K562 (cell line): ENCODE measurements at regions not wholly inside any gene's neighbourhood (a gene's known extent, or its start where the extent isn't known, plus 50 kb on each side); places are given as distances from the start of the nearest gene placed in this dataset.

Experiments used
- ATAC-seq: fragments of 200-7000 bp; cut with Tn5 transposase; 3 replicates; pipeline ENCODE4 v1.9.1; 2020; ENCODE audit warnings: moderate library complexity
- BruUV-seq: library from RNA; stranded (reverse); fragments of 400-500 nt; replicated peaks from 2 replicates; lab custom pipeline; 2021; lab: Mats Ljungman, UMichigan
- CTCF ChIA-PET: fragments of 300-600 bp; formaldehyde crosslinking; extraction: SDS; loops from one replicate; lab custom pipeline; 2021; ENCODE audit warnings: low intra/inter-chr PET ratio; lab: Yijun Ruan, JAX
- POLR2A ChIA-PET: fragments of 300-600, 350-650 bp; sonication (Branson Sonifier 250); formaldehyde crosslinking; extraction: SDS; loops from one replicate; lab custom pipeline; 2021; ENCODE audit warnings: antibody characterized with exemption, inconsistent platforms; lab: Yijun Ruan, JAX
- DNase-seq, 4 experiments: peaks; one replicate each; pipeline versions ENCODE4 v3.0.0 to v3.0.0-alpha.2; 2011 to 2018; ENCODE audit warnings: low spot score in 3 of 4, mixed read lengths in 3 of 4; ENCODE audit errors: extremely low read depth in 1 of 4
- FAIRE-seq: peaks from 2 replicates; lab custom pipeline; 2011; peaks lifted over from hg19 to GRCh38; lab: Jason Lieb, UNC
- H2AFZ ChIP-seq: 2 replicates; pipeline ENCODE4 v1.6.0; 2011; ENCODE audit warnings: low read depth, low read length, control low read depth, inconsistent platforms
- H3K27ac ChIP-seq: fragments of 200-600 bp; 3 replicates; pipeline ENCODE4 v1.8.0; 2011; ENCODE audit warnings: low read depth, mild to moderate bottlenecking, control low read depth, inconsistent platforms, low read length, moderate library complexity, mixed read lengths; ENCODE audit errors: extremely low read depth
- H3K27me3 ChIP-seq, 2 experiments: fragments of 300-600 bp in 1 of 2; 2 replicates in 1 of 2; 3 replicates in 1 of 2; pipeline versions ENCODE4 v1.6.0 to v1.8.0; 2011; ENCODE audit warnings: inconsistent platforms in 2 of 2, low read length in 2 of 2, mild to moderate bottlenecking in 1 of 2, mixed read lengths in 1 of 2, moderate library complexity in 1 of 2; ENCODE audit not compliant: control insufficient read depth in 2 of 2, insufficient read depth in 2 of 2
- H3K36me3 ChIP-seq: fragments of 300-600 bp; 3 replicates; pipeline ENCODE4 v1.8.0; 2011; ENCODE audit warnings: mild to moderate bottlenecking, low read length, inconsistent platforms; ENCODE audit not compliant: control insufficient read depth, insufficient read depth
- H3K4me1 ChIP-seq, 2 experiments: fragments of 200-600 bp in 1 of 2; replicated peaks in 1 of 2; 2 replicates in 1 of 2; 3 replicates in 1 of 2; pipeline versions ENCODE4 v1.5.1 to v1.8.0; 2011; ENCODE audit warnings: inconsistent platforms in 2 of 2, low read length in 2 of 2, mild to moderate bottlenecking in 1 of 2, mixed read lengths in 1 of 2, moderate library complexity in 1 of 2; ENCODE audit not compliant: control insufficient read depth in 2 of 2, insufficient read depth in 2 of 2
- H3K4me2 ChIP-seq: 2 replicates; pipeline ENCODE4 v1.6.1; 2011; ENCODE audit warnings: low read length, control low read depth, inconsistent platforms, mixed read lengths; ENCODE audit not compliant: insufficient read depth
- H3K4me3 ChIP-seq: fragments of 200-600 bp; sonication (generic), shearing (Covaris generic); 2 replicates; pipeline ENCODE4 v1.5.1; 2016; ENCODE audit warnings: control low read depth, inconsistent platforms
- H3K79me2 ChIP-seq: fragments of 200-600 bp; 3 replicates; pipeline ENCODE4 v1.8.0; 2011; ENCODE audit warnings: low read length, inconsistent platforms; ENCODE audit not compliant: control insufficient read depth, insufficient read depth
- H3K9ac ChIP-seq, 2 experiments: 2 replicates each; pipeline versions ENCODE4 v1.6.0 to v1.6.1; 2011; ENCODE audit warnings: low read depth in 2 of 2, low read length in 2 of 2, control low read depth in 1 of 2, inconsistent platforms in 1 of 2, mild to moderate bottlenecking in 1 of 2, mixed read lengths in 1 of 2; ENCODE audit not compliant: insufficient read depth in 1 of 2
- H3K9me1 ChIP-seq: one replicate; pipeline ENCODE4 v1.6.0; 2011; ENCODE audit warnings: inconsistent platforms, mild to moderate bottlenecking, low read length, moderate library complexity; ENCODE audit not compliant: control insufficient read depth, insufficient read depth
- H3K9me3 ChIP-seq: replicated peaks from 2 replicates; pipeline ENCODE4 v1.5.1; 2011; ENCODE audit warnings: low read depth, low read length, inconsistent platforms; ENCODE audit not compliant: control insufficient read depth, insufficient read depth
- H4K20me1 ChIP-seq: replicated peaks from 2 replicates; pipeline ENCODE4 v1.6.1; 2011; ENCODE audit warnings: low read length, inconsistent platforms, mixed read lengths; ENCODE audit not compliant: control insufficient read depth, insufficient read depth
- C11orf30 ChIP-seq: fragments of 450-650 bp; IDR thresholded peaks from 2 replicates; pipeline ENCODE4 v1.6.1; 2016; ENCODE audit warnings: low read depth, mild to moderate bottlenecking
- JUND ChIP-seq, 2 experiments: IDR thresholded peaks; 2 replicates in 1 of 2; 3 replicates in 1 of 2; pipeline ENCODE4 v1.6.1; 2011; ENCODE audit warnings: borderline replicate concordance in 2 of 2, low read depth in 2 of 2, low read length in 2 of 2, improper control_type of control experiment in 1 of 2, missing biosample characterization in 1 of 2, missing genetic modification characterization in 1 of 2, missing genetic modification reagents in 1 of 2
- NFATC3 ChIP-seq: fragments of 450-650 bp; IDR thresholded peaks from 2 replicates; pipeline ENCODE4 v1.6.1; 2017; ENCODE audit warnings: mild to moderate bottlenecking
- NFE2L1 ChIP-seq: fragments of 450-650 bp; IDR thresholded peaks from 2 replicates; pipeline ENCODE4 v1.6.1; 2016; ENCODE audit warnings: missing genetic modification characterization, low read depth, mild to moderate bottlenecking, missing compliant biosample characterization, moderate library complexity, borderline replicate concordance
- SMC3 ChIP-seq: conservative IDR thresholded peaks from 2 replicates; pipeline ENCODE4 v1.6.1; 2011; ENCODE audit warnings: low read depth, low read length, improper control_type of control experiment; ENCODE audit not compliant: insufficient read depth
- TBP ChIP-seq: optimal IDR thresholded peaks from 2 replicates; pipeline ENCODE3; 2011; ENCODE audit warnings: low read depth, low read length, improper control_type of control experiment
- ZFX ChIP-seq: sonication (generic); formaldehyde crosslinking; IDR thresholded peaks from 2 replicates; pipeline ENCODE4 v1.8.0; 2022; ENCODE audit warnings: mild to moderate bottlenecking, missing genetic modification reagents, moderate library complexity
- ZNF551 ChIP-seq: fragments of 250-450 bp; sonication (Bioruptor Pico); IDR thresholded peaks from 2 replicates; pipeline ENCODE4 v1.5.0; 2021; ENCODE audit warnings: mild to moderate bottlenecking, moderate library complexity
- WGBS: fragments of 100-300 bp; shearing (Covaris generic); methylation state at CpG from one replicate; pipeline ENCODE4 v1.1.6; 2016; ENCODE audit warnings: low coverage, mixed read lengths; ENCODE audit not compliant: insufficient coverage; ENCODE audit errors: missing lambda C conversion rate; 5-methylcytosine and 5-hydroxymethylcytosine counted together
- in situ Hi-C: fragments of 300-500 bp; cut with MboI; formaldehyde crosslinking; loops from 4 replicates; pipeline ENCODE4 v1.15.0; 2018; ENCODE audit warnings: inconsistent platforms, mixed read lengths
- intact Hi-C: fragments of 100-400 bp; cut with micrococcal nuclease; formaldehyde crosslinking; loops from 2 replicates; pipeline ENCODE4 v1.14.2; 2022
- TF ChIP-seq, protein P1 (sequence below): fragments of 150-350 bp; IDR thresholded peaks from 2 replicates; pipeline ENCODE4 v1.6.1; 2014; ENCODE audit warnings: low read depth, mild to moderate bottlenecking, low read length, borderline replicate concordance

DNA sequence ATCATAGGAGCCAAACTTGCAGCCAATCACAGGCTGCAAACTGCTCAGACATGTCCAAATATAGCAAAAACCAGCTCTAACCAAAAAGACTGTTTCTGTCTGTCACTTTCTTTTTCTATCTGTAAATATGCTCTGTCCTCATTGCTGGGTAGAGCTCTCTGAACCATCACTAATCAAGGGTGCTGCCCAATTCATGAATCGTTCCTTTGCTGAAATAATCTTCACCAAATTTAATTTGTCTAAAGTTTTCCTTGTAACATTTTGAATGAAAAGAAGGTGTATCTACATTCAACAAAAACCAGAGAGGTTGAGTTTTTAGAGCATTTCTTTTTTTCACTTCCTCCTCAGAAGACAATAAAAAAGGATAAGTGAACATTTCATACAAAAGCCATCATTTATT lies 1221.7 kb upstream of the ADGRL2 start:
- no peak for FAIRE-seq
- H2AFZ ChIP-seq, result no peak overlapping the region
- BruUV-seq, result no TSS peak

More for the DNA sequence above, 1221.7 kb upstream of the ADGRL2 start:
- Histone ChIP-seq H3K4me2 (no peak overlapping the region), H3K36me3 (no peaks in the 10 kb centered on the region), H3K27me3 (no peaks in the 10 kb centered on the region), H4K20me1 (no peaks in the 10 kb centered on the region), H3K27ac (no peak overlapping the region), H3K79me2 (no peaks in the 10 kb centered on the region), H3K9me3 (no peaks in the 10 kb centered on the region; the same call in 1 of the 2 replicates), H3K4me1 (no peaks in the 10 kb centered on the region), H3K9ac (no peak overlapping the region), H3K4me3 (no peak overlapping the region), H3K9me1 (no peaks in the 10 kb centered on the region)
- in situ Hi-C loops (no loop called here), intact Hi-C loops (no loop called here)
- TF ChIP-seq TBP (no peak), NFATC3 (no peak), ZNF551 (CRISPR knock-in tag) (no peak), ZFX (CRISPR knock-in tag) (no peak), C11orf30 (no peak), JUND (IDR thresholded peaks at IDR 0.05; ENCODE audit: borderline replicate concordance, low read depth, low read length) (no peak), JUND (tag; IDR thresholded peaks at IDR 0.05; ENCODE audit: borderline replicate concordance, low read depth, low read length) (no peak), SMC3 (no peak), NFE2L1 (tag) (no peak)
- TF ChIP-seq, protein P1, sequence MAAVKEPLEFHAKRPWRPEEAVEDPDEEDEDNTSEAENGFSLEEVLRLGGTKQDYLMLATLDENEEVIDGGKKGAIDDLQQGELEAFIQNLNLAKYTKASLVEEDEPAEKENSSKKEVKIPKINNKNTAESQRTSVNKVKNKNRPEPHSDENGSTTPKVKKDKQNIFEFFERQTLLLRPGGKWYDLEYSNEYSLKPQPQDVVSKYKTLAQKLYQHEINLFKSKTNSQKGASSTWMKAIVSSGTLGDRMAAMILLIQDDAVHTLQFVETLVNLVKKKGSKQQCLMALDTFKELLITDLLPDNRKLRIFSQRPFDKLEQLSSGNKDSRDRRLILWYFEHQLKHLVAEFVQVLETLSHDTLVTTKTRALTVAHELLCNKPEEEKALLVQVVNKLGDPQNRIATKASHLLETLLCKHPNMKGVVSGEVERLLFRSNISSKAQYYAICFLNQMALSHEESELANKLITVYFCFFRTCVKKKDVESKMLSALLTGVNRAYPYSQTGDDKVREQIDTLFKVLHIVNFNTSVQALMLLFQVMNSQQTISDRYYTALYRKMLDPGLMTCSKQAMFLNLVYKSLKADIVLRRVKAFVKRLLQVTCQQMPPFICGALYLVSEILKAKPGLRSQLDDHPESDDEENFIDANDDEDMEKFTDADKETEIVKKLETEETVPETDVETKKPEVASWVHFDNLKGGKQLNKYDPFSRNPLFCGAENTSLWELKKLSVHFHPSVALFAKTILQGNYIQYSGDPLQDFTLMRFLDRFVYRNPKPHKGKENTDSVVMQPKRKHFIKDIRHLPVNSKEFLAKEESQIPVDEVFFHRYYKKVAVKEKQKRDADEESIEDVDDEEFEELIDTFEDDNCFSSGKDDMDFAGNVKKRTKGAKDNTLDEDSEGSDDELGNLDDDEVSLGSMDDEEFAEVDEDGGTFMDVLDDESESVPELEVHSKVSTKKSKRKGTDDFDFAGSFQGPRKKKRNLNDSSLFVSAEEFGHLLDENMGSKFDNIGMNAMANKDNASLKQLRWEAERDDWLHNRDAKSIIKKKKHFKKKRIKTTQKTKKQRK, result no peak
- 6% methylated on average over 1 of the region's 1 CpG for WGBS
- POLR2A ChIA-PET, result no interaction called here
- ATAC-seq (no peak), DNase-seq (no peak)
- CTCF ChIA-PET, result no interaction called here
